ENCODE measurements at regions not wholly inside any gene's neighbourhood (a gene's known extent, or its start where the extent isn't known, plus 50 kb on each side); places are given as distances from the start of the nearest gene placed in this dataset.
A peak's percentile ranks its signal among the peaks of the same experiment; 100 is the strongest.
"Not testable (repeated sequence)": the region's sequence is repeated elsewhere in the genome, so short reads cannot be mapped to it uniquely, and the experiment has no call there.

DNA sequence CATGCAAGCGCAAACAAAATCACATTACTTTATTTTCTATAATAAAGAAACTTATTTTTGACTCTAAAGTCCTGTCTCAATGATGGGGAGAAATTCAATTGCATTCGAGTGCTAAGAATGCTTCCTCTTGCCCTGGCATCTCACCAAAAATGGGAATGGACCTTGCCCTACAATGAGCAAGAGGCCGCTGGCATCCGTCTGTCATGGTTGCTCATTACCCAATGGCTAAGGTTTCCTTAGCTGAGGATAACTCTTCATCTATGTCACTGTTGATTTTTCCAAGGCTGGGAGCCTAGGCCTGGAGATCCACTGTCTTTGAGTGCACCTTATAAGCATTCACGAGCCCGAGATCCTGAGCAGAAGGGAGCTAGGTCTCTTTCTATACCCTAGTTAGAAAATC, 471.3 kb upstream of the NRSN1 start:
- no peak for DNase-seq

DNA sequence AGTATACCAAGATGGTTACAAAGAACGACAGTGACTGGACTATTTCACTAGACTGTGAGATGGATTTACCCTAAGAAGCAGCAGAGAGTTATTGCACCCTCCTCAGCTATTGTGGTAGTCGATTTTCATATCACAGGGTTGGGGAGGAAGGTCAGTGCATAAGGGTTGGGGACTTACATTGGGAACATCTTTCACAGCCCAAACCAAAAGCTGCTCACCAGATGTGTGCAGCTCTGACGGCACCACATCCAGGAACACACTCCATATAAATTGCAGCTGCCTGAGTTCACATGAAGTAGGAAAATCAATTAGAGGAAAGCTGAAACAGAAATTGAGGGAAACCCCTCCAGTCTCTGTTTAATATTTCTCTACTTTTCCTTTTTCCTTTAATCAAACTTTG, 470.5 kb upstream of the NRSN1 start:
- peak; percentile 10 to 72 (median 32) for DNase-seq

DNA sequence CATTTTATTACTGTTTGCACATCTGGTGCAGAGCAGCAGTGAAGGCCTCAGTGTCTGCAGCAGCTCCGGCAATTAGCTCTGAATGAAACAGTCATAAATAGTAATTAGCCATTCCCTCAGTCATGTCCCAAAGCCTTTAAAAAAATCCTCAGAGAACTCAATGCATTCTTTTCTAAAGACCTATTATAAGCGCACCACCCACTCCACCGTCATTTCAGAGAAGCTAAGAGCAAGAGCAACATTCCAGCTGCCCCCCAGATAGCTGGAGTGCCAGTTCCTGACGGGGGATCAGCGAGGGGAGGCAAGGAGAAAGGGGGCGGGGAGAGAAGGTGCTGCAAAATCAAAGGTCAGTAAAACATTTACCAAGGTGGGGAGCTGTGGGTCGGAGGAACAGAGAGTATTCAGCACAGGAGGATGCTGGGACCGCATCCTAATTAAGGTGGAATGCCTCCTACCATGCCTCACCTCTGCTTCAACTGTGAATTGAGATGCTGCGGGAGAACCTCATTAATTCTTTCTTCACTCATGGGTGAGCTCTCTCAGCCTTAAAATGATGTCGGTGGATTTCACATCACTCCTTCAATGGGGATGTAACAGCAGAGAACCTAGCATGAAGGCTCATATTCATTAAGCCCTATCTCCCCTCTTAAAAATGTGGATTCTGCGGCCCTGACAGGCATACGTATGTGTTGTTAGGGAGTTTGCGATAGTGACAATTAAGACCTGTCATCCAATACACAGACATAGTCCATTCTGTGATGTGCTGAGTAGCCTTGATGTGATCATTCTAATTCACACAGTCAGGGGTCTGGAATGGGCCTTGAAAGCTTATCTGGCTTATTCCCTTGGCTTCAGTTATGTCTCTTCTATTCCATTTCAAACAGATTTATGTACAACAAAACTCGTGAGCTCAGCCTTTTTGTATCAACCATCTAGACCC, 469.5 kb upstream of the NRSN1 start:
- peak in 1 of 3 donors; percentile 11 for DNase-seq

DNA sequence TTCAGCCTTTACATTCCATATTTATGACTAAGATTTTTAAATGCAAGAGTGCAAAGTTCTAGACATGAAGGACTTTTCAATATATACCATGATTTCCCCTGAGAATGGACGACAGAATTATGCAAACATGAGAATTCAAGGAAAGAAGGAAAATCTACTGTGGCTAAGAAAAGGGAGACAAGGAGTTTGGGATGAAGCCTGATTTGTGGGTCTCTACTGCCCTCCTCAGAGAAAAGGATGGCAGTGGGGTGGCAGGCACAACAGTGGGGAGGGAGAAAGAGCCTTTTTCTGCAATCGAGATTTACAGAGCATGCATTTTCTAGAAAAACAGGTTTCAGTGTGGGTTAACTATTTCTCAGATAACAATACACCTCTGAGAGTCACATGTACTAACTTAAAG, 466.9 kb upstream of the NRSN1 start:
- peak; percentile 19 to 67 (median 29) for DNase-seq

DNA sequence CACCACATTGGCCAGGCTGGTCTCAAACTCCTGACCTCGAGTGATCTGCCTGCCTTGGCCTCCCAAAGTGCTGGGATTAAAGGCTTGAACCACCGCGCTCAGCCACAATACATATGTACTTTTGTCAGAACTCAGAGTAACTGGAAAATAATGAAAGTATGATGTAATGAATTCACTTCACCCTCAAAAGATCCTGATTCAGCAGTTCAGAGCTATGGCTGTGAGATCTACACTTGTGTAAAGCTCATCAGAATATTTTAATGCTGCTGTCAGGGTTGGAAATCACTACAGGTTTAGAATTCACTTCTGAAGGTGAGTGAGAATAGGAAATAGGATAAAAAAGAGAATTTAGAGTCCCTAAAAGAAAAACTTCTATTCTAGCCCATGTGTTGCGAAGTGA, 464.5 kb upstream of the NRSN1 start:
- DNase-seq, result no peak

DNA sequence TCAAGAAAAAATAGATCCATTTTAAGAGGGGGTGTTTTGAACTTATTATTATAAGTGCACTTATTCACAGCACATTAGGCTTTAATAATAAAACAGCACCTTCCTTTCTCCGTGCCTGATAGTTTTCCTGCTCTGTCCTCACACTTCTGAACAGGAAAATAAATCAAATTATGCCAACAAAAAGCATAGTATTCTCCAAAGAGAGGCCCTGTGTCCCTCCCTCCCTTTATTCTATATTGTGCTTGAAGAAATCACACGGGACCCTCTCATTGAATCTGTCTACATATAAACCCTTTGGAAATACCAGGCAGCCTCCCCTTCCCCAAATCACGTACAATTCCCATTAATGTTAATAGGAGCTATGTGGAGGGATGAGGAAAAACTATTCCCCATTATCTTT, 462.9 kb upstream of the NRSN1 start:
- no peak for DNase-seq

DNA sequence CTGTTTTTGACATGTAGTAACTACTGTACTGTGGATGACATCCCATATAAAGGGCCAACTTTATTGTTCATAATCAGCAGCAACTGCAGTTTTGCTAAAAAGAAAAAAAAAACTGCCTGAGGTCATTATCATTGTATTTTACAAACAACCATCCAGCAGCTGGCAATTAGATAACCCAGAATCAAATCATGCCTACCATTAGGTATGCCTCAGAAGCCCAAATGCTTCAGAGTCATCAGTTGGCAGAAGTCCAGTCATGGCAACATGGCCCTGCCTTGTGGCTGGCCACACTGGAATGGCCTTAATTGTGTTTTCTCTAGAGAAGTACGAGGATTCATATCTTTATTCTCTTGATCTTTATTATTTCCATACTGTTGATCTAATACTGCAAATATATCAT, 462.4 kb upstream of the NRSN1 start:
- no peak for DNase-seq

DNA sequence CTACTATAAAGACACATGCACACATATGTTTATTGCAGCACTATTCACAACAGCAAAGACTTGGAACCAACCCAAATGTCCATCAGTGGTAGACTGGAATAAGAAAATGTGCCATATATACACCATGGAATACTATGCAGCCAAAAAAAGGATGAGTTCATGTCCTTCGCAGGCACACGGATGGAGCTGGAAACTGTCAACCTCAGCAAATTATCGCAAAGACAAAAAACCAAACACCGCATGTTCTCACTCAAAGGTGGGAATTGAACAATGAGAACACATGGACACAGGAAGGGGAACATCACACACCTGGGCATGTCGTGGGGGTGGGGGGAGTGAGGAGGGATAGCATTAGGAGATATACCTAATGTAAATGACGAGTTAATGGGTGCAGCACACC, 460.1 kb upstream of the NRSN1 start:
- not testable (repeated sequence) for DNase-seq

DNA sequence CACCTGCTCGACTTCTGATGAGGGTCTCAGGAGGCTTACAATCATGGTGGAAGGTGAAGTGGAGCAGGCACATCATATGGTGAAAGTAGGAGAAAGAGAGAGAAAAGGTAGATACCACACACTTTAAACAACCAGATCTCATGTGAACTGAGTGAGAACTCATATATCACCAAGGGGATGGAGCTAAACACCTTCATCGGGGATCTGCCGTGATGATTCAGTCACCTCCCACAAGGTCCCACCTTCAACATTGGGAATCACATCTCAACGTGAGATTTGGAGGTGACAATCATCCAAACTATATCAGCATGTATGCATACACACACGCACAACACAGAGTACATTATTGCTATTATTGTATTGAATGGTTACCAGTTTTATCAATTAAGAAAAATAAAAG, 453.3 kb upstream of the NRSN1 start:
- DNase-seq, result no peak

DNA sequence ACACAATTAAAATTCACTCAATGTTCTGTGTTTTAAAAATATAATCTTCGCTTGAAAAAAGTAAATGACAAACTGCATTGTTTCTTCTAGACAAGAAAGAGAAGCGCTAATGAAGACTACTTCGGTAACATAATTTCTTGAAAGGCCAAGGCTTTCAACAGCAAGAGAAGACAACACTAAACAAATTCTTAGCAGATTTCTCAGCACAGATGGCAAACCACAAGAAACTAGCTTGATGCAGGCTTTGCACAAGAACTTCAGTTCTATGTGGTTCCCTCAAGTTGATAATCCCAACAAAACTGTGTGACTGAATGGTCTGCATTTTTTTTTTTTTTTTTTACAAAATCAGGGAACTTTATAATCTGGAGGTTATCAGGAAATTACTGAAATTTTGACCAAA, 447.4 kb upstream of the NRSN1 start:
- DNase-seq, result no peak

DNA sequence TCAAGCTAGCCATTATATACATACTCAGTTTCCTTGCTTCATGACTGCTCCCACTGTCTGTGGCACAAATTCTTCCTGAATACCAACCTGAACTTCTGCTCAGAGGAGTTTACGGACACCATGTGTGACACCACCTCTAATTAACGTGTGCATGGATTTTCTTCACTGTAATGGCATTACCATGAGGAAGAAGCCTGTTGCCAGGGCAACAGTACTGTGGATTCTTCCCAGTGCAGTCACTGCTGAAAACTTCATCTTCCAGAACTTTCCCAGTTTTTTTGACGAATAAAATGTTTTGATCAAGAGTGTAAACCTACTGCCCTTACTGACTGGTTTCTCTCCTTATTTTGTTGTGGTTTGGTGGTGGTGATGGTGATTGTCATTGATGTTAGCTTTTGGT, 444.3 kb upstream of the NRSN1 start:
- DNase-seq, result no peak

DNA sequence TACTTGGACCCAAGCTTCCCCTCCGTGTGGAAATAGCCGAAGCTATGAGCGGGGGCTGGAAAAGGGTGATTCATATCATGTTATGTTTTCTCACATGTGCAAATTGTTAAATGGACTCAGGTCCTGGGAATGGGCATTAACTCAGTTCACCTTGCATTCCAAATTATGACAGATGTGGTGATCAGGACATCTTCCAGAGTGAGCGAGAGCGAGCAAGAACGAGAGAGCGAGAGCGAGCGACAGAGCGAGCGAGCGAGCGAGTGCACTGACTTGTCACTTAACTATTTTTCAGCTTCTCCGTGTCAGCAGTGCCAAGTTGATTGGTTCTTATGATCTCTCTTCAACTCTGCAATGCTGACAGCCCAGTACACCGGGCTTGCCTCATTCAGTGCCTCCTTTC, 437.4 kb upstream of the NRSN1 start:
- DNase-seq, result no peak

DNA sequence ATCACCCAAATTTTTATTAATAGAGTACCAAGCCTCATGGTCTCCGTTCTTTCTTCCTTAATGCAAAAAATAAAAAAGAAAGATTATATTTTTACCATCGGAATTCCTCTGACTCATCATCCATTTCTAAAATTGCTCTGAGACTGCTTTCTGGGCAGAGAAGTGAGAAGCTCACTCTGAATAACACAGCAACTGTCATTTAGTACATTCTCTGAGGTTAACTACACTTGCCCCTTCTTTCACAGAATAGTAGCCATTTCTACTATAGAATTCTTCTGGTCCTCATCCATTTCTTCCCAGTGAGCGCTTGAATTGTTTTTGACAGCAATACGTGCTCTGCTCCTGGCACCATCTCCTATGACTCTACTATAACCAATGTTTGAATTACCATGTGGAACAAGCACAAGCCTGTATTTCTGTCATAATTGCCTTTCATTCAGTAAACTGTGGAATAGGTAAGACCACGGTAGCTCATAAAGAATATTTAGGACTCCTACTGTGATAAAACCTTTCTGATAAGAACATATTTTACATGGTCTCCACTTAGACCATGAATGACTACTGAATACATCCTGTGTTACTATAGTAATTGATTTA, 435.5 kb upstream of the NRSN1 start:
- DNase-seq, result no peak

DNA sequence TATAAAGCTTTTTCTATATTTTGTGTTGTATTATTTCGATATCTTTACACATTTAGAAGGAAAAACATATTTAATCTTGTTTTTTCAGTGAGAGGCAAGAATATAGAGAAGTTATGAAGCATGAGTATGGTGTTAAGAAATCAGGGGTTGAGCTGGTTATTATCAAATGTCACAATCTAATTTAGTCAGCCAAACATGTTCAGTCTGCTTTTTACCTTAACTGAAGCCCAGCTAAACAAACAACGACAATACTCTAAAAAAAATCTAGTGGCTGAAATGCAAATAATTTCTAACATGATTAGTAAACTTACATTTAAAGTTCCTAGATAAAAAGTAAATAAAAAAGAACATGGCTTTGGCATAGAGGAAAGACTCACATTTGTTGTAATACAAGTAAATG, 433.8 kb upstream of the NRSN1 start:
- DNase-seq, result no peak

DNA sequence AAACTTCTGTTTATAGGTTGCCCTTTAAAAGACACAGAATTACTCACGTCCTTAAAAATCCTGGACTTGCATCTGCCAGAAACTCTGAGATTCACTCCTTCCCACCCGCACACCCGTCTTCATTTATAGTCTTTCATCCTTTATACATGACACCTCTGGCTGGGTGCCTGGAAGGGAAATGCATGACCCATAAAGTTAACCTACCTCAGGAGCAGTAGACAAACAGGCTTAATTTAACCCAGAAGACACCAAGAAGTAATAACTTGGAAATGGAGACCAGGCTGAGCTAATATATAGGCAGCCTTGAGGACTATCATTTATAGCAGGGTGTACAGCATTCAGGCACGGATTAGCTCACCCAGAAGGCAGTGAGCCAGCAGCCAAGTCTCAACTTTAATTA, 429.0 kb upstream of the NRSN1 start:
- peak; percentile 51 to 71 (median 67) for DNase-seq

DNA sequence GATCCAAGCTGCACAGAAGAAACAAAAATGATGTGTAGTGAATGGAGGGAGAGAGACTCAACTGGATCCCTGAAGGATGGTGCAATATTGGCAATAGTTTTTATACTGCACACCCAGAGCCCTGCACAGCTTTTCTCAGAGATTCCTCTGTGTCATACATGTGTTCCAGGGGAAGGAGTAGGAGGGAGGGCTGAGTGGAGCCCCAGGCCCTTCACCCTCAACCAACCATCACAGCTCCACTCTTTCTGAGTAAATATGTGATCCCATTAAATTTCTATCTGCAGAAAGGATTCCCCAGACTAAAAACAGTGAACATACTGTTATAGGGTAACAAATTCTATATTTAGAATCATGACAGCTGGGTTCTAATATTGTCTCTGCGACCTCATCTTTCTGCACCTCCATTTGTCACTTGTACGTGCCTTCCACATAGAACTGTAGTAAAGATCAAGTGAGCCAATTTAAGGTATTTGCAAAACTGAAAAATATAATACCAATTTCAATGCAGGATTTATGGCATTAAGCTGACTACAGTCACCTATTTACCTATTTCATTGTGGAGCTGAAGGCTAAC, 421.4 kb upstream of the NRSN1 start:
- peak in 2 of 3 donors; percentile 22 to 24 for DNase-seq

DNA sequence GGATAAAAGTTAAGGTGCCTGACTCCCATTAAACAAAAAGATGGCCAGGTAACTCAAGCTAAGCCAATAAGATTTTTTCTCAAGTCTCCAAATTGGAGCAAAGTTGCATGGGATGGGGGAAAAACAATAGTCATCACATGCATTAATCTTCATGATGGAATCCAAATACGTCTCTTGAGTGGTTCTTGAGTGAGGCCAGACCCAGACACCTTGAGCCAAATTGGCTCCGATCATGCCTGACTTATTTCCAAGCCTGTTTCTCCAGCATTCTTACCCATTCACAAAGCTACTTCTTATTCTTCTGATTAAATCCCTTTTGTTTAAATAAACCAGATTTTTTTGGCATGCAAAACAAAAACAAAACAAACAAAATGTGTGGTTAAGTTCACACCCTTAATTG, 420.3 kb upstream of the NRSN1 start:
- peak in 2 of 3 donors; percentile 28 to 38 for DNase-seq

DNA sequence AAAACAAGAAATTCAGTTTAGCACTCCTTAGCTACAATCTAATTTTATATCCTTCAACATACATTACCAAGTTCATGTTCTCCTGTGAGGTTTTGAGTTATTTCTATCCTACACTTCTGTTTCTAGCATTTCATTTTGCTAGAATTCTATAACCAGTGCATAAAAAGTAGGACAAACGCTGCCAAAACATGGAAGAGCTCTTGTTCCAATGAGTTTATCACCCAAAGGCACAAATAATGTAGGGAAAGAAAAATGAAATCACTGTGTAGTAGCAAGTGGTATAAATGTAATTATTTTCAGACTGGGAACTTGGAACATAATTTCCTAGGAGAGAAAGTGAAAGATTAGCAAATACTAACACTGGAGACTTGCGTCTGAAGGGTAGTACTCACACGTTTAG, 413.3 kb upstream of the NRSN1 start:
- DNase-seq, result no peak

DNA sequence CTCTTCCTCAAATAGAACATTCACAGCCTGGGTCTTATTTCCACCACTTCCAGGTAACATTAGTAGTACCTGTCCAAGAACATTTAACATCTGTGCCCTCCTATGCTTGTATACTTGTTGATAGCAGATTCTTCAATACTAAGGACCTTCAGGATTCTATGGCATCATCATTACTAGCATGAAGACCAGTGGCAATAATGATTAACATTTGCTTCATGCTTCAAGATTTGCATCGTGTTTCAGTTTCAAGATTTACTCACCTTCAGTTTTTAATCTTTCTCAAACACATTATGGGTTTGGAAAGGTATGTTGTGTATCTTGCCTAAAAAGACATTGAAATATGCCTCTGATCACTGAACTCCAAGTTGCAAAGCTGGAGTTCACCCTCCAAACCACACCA, 412.8 kb upstream of the NRSN1 start:
- DNase-seq, result no peak

DNA sequence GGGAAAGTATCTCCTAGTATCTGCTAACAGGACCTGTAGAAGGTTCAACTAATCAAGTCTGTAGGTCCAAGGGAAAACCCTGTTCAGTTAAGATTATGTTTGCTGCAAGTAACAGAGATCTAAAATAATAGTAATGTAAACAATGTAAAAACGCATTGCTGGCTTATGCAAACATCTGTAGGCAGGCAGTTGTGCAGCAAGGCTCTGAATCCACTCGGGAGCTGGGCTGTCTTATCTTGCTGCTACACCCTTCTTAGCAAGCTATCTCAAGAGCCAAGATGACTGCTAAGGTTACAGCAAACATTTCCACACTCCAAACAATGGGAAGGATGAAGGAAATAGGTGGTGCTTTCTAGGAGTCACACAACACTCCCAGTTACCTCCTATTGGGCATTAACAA, 397.3 kb upstream of the NRSN1 start:
- peak in 1 of 3 donors; percentile 18 for DNase-seq

DNA sequence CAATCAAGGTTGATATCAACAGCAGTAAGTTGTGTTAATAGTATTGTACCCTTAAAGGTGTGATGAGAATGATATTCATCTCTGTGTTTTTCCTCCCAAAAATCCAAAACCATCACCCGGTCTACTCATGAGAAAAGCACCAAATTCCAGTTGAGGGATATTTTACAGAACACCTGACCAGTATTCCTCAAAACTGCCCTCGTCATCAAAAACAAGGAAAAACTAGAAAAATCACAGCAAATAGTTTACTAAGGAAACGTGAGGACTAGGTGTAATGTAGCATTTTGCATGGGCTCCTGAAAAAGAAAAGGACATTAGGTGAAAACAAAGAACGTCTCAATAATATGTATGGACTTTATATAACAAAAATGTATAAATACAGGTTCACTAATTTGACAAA, 394.4 kb upstream of the NRSN1 start:
- no peak for DNase-seq

DNA sequence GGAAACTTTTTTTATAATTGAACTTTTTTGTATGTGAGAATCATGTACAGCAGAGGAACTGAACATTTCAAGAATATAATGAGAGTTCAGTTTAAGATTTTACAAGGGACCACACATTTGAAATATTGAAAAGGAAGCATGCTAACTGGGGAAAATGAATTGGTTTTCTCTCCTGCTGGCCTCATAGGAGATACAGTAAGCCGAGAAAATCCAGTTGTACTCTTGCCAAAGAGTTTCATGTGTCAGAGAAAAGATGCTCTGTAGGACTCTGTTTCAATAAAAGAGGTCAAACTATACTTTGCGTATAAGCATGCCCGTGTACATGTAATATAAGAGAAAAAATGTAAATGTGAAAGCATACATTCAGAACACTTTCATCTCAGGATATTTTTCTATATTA, 393.5 kb upstream of the NRSN1 start:
- peak in 1 of 3 donors; percentile 18 for DNase-seq

DNA sequence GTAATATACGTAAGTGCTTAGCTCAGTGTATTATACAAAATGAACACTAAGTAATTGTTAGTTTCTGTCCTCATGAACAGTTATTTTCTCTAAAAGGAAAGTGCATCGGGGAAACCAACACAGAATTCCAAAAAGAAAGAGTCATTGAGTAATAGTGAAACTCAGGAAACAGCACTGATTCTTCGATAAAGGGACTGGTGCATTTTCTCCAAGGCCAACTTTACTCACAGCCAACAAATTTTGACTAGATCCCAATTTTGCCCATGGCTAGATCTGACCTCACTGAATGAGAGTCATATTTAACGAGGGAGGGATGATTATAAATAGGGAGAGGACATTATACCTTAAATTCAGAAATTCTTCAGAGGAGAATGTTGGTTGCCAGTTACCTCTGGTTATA, 390.9 kb upstream of the NRSN1 start:
- DNase-seq, result no peak
